ENCODE measurements at regions not wholly inside any gene's neighbourhood (a gene's known extent, or its start where the extent isn't known, plus 50 kb on each side); places are given as distances from the start of the nearest gene placed in this dataset.

- no peak for DNase-seq (ENCODE audit: low spot score in 2 of 2)
- no peaks in the 10 kb centered on the region for H3K4me1 ChIP-seq
- no peaks in the 10 kb centered on the region for H3K36me3 ChIP-seq
- no peak overlapping the region for H3K27ac ChIP-seq
- H3K9me3 ChIP-seq, result peaks cover 0 to 14% (median 0%) of the 10 kb centered on the region in 4 donors
- 30 to 53% methylated on average over 6 to 9 of the region's 9 CpGs for WGBS, 2 donors
- no peak overlapping the region for H3K4me3 ChIP-seq
- TF ChIP-seq POLR2A (IDR thresholded peaks at IDR 0.05) (no peak), CTCF (IDR thresholded peaks at IDR 0.05) (no peak), EP300 (IDR thresholded peaks at IDR 0.05) (no peak)
- peaks cover 0 to 5% of the 10 kb centered on the region in 2 donors for H3K27me3 ChIP-seq
Observed at GRCh38 chr5:2196416-2196815, 313.7 kb upstream of the IRX4 start.

- H3K4me3 ChIP-seq, result no peak overlapping the region
- H3K27me3 ChIP-seq, result peaks cover 0 to 5% of the 10 kb centered on the region in 2 donors
- 78 to 91% methylated on average over 2 of the region's 2 CpGs for WGBS, 2 donors
- no peak overlapping the region for H3K27ac ChIP-seq
- TF ChIP-seq CTCF (IDR thresholded peaks at IDR 0.05) (no peak), POLR2A (IDR thresholded peaks at IDR 0.05) (no peak), EP300 (IDR thresholded peaks at IDR 0.05) (no peak)
- no peak for DNase-seq (ENCODE audit: low spot score in 2 of 2)
- peaks cover 0 to 14% (median 0%) of the 10 kb centered on the region in 4 donors for H3K9me3 ChIP-seq
- H3K36me3 ChIP-seq, result no peaks in the 10 kb centered on the region
- no peaks in the 10 kb centered on the region for H3K4me1 ChIP-seq
Observed at GRCh38 chr5:2194949-2195348, 312.2 kb upstream of the IRX4 start.

GRCh38 chr5:2194236-2194555 lies 311.5 kb upstream of the IRX4 start:
- no peak for DNase-seq (ENCODE audit: low spot score in 2 of 2)
- Histone ChIP-seq H3K4me3 (no peak overlapping the region), H3K4me1 (no peaks in the 10 kb centered on the region), H3K27me3 (peaks cover 0 to 5% of the 10 kb centered on the region in 2 donors), H3K9me3 (peaks cover 0 to 14% (median 0%) of the 10 kb centered on the region in 4 donors), H3K27ac (no peak overlapping the region), H3K36me3 (no peaks in the 10 kb centered on the region)
- 86 to 93% methylated on average over 6 of the region's 6 CpGs for WGBS, 2 donors
- TF ChIP-seq POLR2A (IDR thresholded peaks at IDR 0.05) (no peak), CTCF (IDR thresholded peaks at IDR 0.05) (no peak), EP300 (IDR thresholded peaks at IDR 0.05) (no peak)

- no peak overlapping the region for H3K4me3 ChIP-seq
- H3K4me1 ChIP-seq, result no peaks in the 10 kb centered on the region
- 66 to 72% methylated on average over 11 of the region's 11 CpGs for WGBS, 2 donors
- peaks cover 0 to 5% of the 10 kb centered on the region in 2 donors for H3K27me3 ChIP-seq
- TF ChIP-seq CTCF (IDR thresholded peaks at IDR 0.05) (no peak), EP300 (IDR thresholded peaks at IDR 0.05) (no peak), POLR2A (IDR thresholded peaks at IDR 0.05) (no peak)
- H3K36me3 ChIP-seq, result no peaks in the 10 kb centered on the region
- H3K27ac ChIP-seq, result no peak overlapping the region
- peaks cover 0 to 14% (median 0%) of the 10 kb centered on the region in 4 donors for H3K9me3 ChIP-seq
- no peak for DNase-seq (ENCODE audit: low spot score in 2 of 2)
Observed at GRCh38 chr5:2193542-2194235, 311.0 kb upstream of the IRX4 start.

GRCh38 chr5:2193142-2193541 lies 310.4 kb upstream of the IRX4 start:
- peaks cover 0 to 5% of the 10 kb centered on the region in 2 donors for H3K27me3 ChIP-seq
- no peak for TF ChIP-seq POLR2A (IDR thresholded peaks at IDR 0.05)
- no peak for TF ChIP-seq CTCF (IDR thresholded peaks at IDR 0.05)
- TF ChIP-seq EP300 (IDR thresholded peaks at IDR 0.05), result no peak
- DNase-seq (ENCODE audit: low spot score in 2 of 2), result no peak
- H3K4me1 ChIP-seq, result no peaks in the 10 kb centered on the region
- no peak overlapping the region for H3K27ac ChIP-seq
- peaks cover 0 to 14% (median 0%) of the 10 kb centered on the region in 4 donors for H3K9me3 ChIP-seq
- no peak overlapping the region for H3K4me3 ChIP-seq
- H3K36me3 ChIP-seq, result no peaks in the 10 kb centered on the region
- 69 to 88% methylated on average over 6 of the region's 6 CpGs for WGBS, 2 donors
